HepG2 (cell line): ENCODE measurements at regions not wholly inside any gene's neighbourhood (a gene's known extent, or its start where the extent isn't known, plus 50 kb on each side); places are given as distances from the start of the nearest gene placed in this dataset.

Experiments used
- ATAC-seq: fragments of 200-7000 bp; cut with Tn5 transposase; 3 replicates; pipeline ENCODE4 v1.9.1; 2020; ENCODE audit warnings: mild to moderate bottlenecking, moderate library complexity
- BruUV-seq: library from RNA; stranded (reverse); fragments of 400-500 nt; replicated peaks from 2 replicates; lab custom pipeline; 2021; lab: Mats Ljungman, UMichigan
- CTCF ChIA-PET: fragments of 300-600 bp; formaldehyde crosslinking; extraction: SDS; loops from one replicate; lab custom pipeline; 2021; ENCODE audit warnings: low total read pairs, inconsistent platforms, low intra/inter-chr PET ratio; lab: Yijun Ruan, JAX
- POLR2A ChIA-PET: fragments of 350-600 bp; sonication (Branson Sonifier 250); formaldehyde crosslinking; loops from one replicate; lab custom pipeline; 2020; ENCODE audit warnings: antibody characterized with exemption, inconsistent platforms; lab: Yijun Ruan, JAX
- DNase-seq: peaks from one replicate; pipeline ENCODE4 v3.0.0-alpha.2; 2015; ENCODE audit warnings: low spot score
- FAIRE-seq: peaks from 3 replicates; lab custom pipeline; 2011; peaks lifted over from hg19 to GRCh38; lab: Jason Lieb, UNC
- H2AFZ ChIP-seq: one replicate; pipeline ENCODE4 v1.6.1; 2011; ENCODE audit warnings: low read length, inconsistent platforms
- H3K27ac ChIP-seq: fragments of 300-600 bp; 3 replicates; pipeline ENCODE4 v1.8.0; 2011; ENCODE audit warnings: mixed run types, mild to moderate bottlenecking, mixed read lengths, low read length, inconsistent platforms; ENCODE audit not compliant: insufficient read depth; ENCODE audit errors: extremely low read length
- H3K27me3 ChIP-seq, 2 experiments: fragments of 200-600 bp in 1 of 2; 2 replicates in 1 of 2; 3 replicates in 1 of 2; pipeline versions ENCODE4 v1.6.0 to v1.8.0; 2011; ENCODE audit warnings: low read length in 2 of 2, mild to moderate bottlenecking in 2 of 2, moderate library complexity in 2 of 2, inconsistent platforms in 1 of 2; ENCODE audit not compliant: insufficient read depth in 2 of 2, control insufficient read depth in 1 of 2
- H3K36me3 ChIP-seq, 2 experiments: fragments of 200-600 bp in 1 of 2; replicated peaks in 1 of 2; 2 replicates in 1 of 2; 3 replicates in 1 of 2; pipeline versions ENCODE4 v1.5.1 to v1.8.0; 2011; ENCODE audit warnings: low read length in 2 of 2, inconsistent platforms in 1 of 2; ENCODE audit not compliant: insufficient read depth in 2 of 2, control insufficient read depth in 1 of 2
- H3K4me1 ChIP-seq: 2 replicates; pipeline ENCODE4 v1.5.1; 2012; ENCODE audit warnings: low read length, inconsistent platforms; ENCODE audit not compliant: insufficient read depth
- H3K4me2 ChIP-seq: 2 replicates; pipeline ENCODE4 v1.6.0; 2011; ENCODE audit warnings: low read depth, low read length, inconsistent platforms
- H3K4me3 ChIP-seq, 3 experiments: fragments of 200-600 bp in 1 of 3; sonication (generic), shearing (Covaris generic) in 1 of 3; replicated peaks in 1 of 3; 2 replicates each; pipeline ENCODE4 v1.5.1; 2011 to 2016; ENCODE audit warnings: low read length in 3 of 3, inconsistent platforms in 2 of 3, low read depth in 2 of 3, mild to moderate bottlenecking in 2 of 3, control low read depth in 1 of 3, mixed read lengths in 1 of 3; ENCODE audit not compliant: insufficient read depth in 1 of 3
- H3K79me2 ChIP-seq: one replicate; pipeline ENCODE4 v1.6.1; 2011; ENCODE audit warnings: low read length, inconsistent platforms; ENCODE audit not compliant: insufficient read depth
- H3K9ac ChIP-seq: 2 replicates; pipeline ENCODE4 v1.6.0; 2011; ENCODE audit warnings: mild to moderate bottlenecking, low read depth, low read length, inconsistent platforms; ENCODE audit not compliant: insufficient read depth
- H3K9me3 ChIP-seq: 2 replicates; pipeline ENCODE4 v1.5.1; 2012; ENCODE audit warnings: mild to moderate bottlenecking, low read length
- H4K20me1 ChIP-seq: 2 replicates; pipeline ENCODE4 v1.6.0; 2011; ENCODE audit warnings: inconsistent platforms, mild to moderate bottlenecking, low read length, moderate library complexity; ENCODE audit not compliant: insufficient read depth
- ESRRA ChIP-seq: sonication (generic); formaldehyde crosslinking; IDR thresholded peaks from 2 replicates; pipeline ENCODE4 v1.5.1; 2020; ENCODE audit warnings: mild to moderate bottlenecking, low read depth, missing genetic modification reagents
- GATAD2A ChIP-seq: IDR thresholded peaks from 2 replicates; pipeline ENCODE4 v1.6.1; 2016
- HNRNPH1 ChIP-seq: fragments of 200-400 bp; formaldehyde crosslinking; optimal IDR thresholded peaks from 2 replicates; pipeline ENCODE3; 2017; ENCODE audit warnings: mild to moderate bottlenecking, low read depth, low read length
- KLF11 ChIP-seq: IDR thresholded peaks from 2 replicates; pipeline ENCODE4 v1.6.1; 2016; ENCODE audit warnings: missing compliant biosample characterization
- MED1 ChIP-seq: sonication (generic); formaldehyde crosslinking; IDR thresholded peaks from 2 replicates; pipeline ENCODE4 v1.4.0; 2020; ENCODE audit warnings: missing genetic modification reagents
- NR2C2 ChIP-seq: sonication (generic); formaldehyde crosslinking; IDR thresholded peaks from 2 replicates; pipeline ENCODE4 v1.4.0; 2020; ENCODE audit warnings: missing genetic modification reagents, mild to moderate bottlenecking, moderate library complexity, borderline replicate concordance
- SMAD1 ChIP-seq: sonication (generic); formaldehyde crosslinking; IDR thresholded peaks from 2 replicates; pipeline ENCODE4 v1.4.0; 2020; ENCODE audit warnings: missing genetic modification reagents, low read depth, mild to moderate bottlenecking, borderline replicate concordance
- USF2 ChIP-seq, 2 experiments: sonication (generic) in 1 of 2; formaldehyde crosslinking in 1 of 2; IDR thresholded peaks; 2 replicates each; pipeline versions ENCODE4 v1.5.1 to v1.6.1; 2011 to 2020; ENCODE audit warnings: borderline replicate concordance in 1 of 2, low read depth in 1 of 2, low read length in 1 of 2, mild to moderate bottlenecking in 1 of 2, missing genetic modification reagents in 1 of 2, moderate library complexity in 1 of 2
- ZC3H4 ChIP-seq: sonication (generic); formaldehyde crosslinking; IDR thresholded peaks from 2 replicates; pipeline ENCODE4 v1.4.0; 2020; ENCODE audit warnings: missing genetic modification reagents, borderline replicate concordance
- ZNF260 ChIP-seq: sonication (generic); formaldehyde crosslinking; IDR thresholded peaks from 2 replicates; pipeline ENCODE4 v1.4.0; 2020; ENCODE audit warnings: missing genetic modification reagents, low read depth, mild to moderate bottlenecking, borderline replicate concordance
- ZNF33B ChIP-seq: sonication (generic); formaldehyde crosslinking; IDR thresholded peaks from 2 replicates; pipeline ENCODE4 v1.5.1; 2020; ENCODE audit warnings: mild to moderate bottlenecking, missing genetic modification reagents
- ZNF614 ChIP-seq: IDR thresholded peaks from 2 replicates; pipeline ENCODE4 v1.6.1; 2018; ENCODE audit warnings: missing biosample characterization, missing genetic modification reagents, inconsistent platforms, borderline replicate concordance
- ZNF644 ChIP-seq: IDR thresholded peaks from 2 replicates; pipeline ENCODE4 v1.6.1; 2016; ENCODE audit warnings: low read depth
- ZNF670 ChIP-seq: sonication (generic); formaldehyde crosslinking; IDR thresholded peaks from 2 replicates; pipeline ENCODE4 v1.8.0; 2022; ENCODE audit warnings: mild to moderate bottlenecking, missing genetic modification reagents, borderline replicate concordance
- ZNF674 ChIP-seq: sonication (generic); formaldehyde crosslinking; IDR thresholded peaks from 2 replicates; pipeline ENCODE4 v1.5.0; 2020; ENCODE audit warnings: low read depth, mild to moderate bottlenecking, missing genetic modification reagents
- ZSCAN30 ChIP-seq: sonication (generic); formaldehyde crosslinking; IDR thresholded peaks from 2 replicates; pipeline ENCODE4 v1.5.0; 2020; ENCODE audit warnings: mild to moderate bottlenecking, missing genetic modification reagents
- WGBS: methylation state at CpG from one replicate; pipeline ENCODE4 v1.1.6; 2017; ENCODE audit warnings: low lambda C conversion rate; 5-methylcytosine and 5-hydroxymethylcytosine counted together
- in situ Hi-C: cut with HindIII; loops from 2 replicates; pipeline ENCODE4 v1.10.0; 2017; ENCODE audit warnings: low pct_unique_long_range_greater_than_20kb; ENCODE audit not compliant: extremely low pct_ligation_motif_present
- intact Hi-C: fragments of 100-400 bp; cut with micrococcal nuclease; formaldehyde crosslinking; loops from one replicate; pipeline ENCODE4 v1.10.0; 2022; ENCODE audit not compliant: unreplicated experiment

DNA sequence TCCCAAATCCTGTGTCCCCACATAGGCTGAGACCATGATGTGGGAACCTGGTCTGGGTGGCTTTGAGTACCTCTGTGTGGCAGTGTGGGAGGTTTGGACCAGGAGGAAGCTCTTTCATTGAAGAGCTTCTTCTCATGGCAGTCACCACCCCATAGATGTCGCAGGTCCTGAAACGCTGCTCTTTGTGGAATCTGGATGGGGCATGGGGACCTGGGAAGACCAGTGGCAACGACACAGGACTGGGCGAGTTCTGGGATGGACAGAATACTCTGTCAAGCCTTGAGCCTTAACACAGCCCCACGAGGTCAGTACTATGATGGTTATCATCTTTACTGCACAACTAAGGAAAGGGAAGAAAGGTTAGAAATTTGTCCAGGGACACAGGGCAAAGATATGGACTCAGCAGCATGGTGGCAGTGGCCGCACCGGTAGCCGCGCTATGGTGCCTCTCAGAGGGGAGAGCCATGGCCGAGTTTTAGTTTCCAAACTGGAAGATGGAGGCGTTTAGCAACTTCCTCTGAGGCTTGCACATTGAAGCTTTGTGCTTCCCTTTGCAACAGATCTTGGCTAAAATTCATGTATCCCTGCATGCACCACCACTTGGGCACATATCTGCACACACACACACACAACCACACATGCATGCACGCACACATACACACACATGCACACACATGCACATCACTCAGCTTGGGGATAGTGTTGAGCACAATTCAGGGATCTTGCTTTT lies 117.7 kb upstream of the C1orf174 start:
- no peak for ATAC-seq
- Histone ChIP-seq H3K4me1 (no peaks in the 10 kb centered on the region), H3K9ac (no peak overlapping the region), H3K4me3 (no peak overlapping the region), H3K4me2 (no peak overlapping the region), H4K20me1 (no peaks in the 10 kb centered on the region), H3K79me2 (no peaks in the 10 kb centered on the region), H3K36me3 (no peaks in the 10 kb centered on the region), H3K27me3 (peaks cover 3 to 32% of the 10 kb centered on the region in 2 experiments; a peak in 4 of 5 replicates), H2AFZ (no peak overlapping the region), H3K27ac (no peak overlapping the region), H3K9me3 (no peaks in the 10 kb centered on the region)
- 39% methylated on average over 12 of the region's 12 CpGs for WGBS
- no peak for FAIRE-seq
- no TSS peak for BruUV-seq
- intact Hi-C loops (no loop called here), in situ Hi-C loops (no loop called here)
- ChIA-PET POLR2A (no interaction called here), CTCF (no interaction called here)
- no peak for DNase-seq
- TF ChIP-seq USF2 (IDR thresholded peaks at IDR 0.05; ENCODE audit: low read depth, low read length) (no peak), USF2 (CRISPR knock-in tag; IDR thresholded peaks at IDR 0.05; ENCODE audit: borderline replicate concordance) (no peak), ZNF644 (no peak), ESRRA (no peak), ZSCAN30 (no peak), HNRNPH1 (no peak), ZNF670 (no peak), KLF11 (CRISPR knock-in tag) (no peak), ZNF674 (no peak), ZNF614 (CRISPR knock-in tag) (no peak), ZC3H4 (no peak), SMAD1 (CRISPR knock-in tag) (no peak), ZNF260 (CRISPR knock-in tag) (no peak), ZNF33B (CRISPR knock-in tag) (no peak), GATAD2A (CRISPR knock-in tag) (no peak), MED1 (CRISPR knock-in tag) (no peak), NR2C2 (no peak)
